SIG-M5 (cell line): ENCODE measurements at regions not wholly inside any gene's neighbourhood (a gene's known extent, or its start where the extent isn't known, plus 50 kb on each side); places are given as distances from the start of the nearest gene placed in this dataset.
"Not testable (repeated sequence)": the region's sequence is repeated elsewhere in the genome, so short reads cannot be mapped to it uniquely, and the experiment has no call there.

ENCODE experiments used
- DNase-seq: peaks from one replicate; lab custom pipeline; 2025; lab: John Stamatoyannopoulos, UW

DNA sequence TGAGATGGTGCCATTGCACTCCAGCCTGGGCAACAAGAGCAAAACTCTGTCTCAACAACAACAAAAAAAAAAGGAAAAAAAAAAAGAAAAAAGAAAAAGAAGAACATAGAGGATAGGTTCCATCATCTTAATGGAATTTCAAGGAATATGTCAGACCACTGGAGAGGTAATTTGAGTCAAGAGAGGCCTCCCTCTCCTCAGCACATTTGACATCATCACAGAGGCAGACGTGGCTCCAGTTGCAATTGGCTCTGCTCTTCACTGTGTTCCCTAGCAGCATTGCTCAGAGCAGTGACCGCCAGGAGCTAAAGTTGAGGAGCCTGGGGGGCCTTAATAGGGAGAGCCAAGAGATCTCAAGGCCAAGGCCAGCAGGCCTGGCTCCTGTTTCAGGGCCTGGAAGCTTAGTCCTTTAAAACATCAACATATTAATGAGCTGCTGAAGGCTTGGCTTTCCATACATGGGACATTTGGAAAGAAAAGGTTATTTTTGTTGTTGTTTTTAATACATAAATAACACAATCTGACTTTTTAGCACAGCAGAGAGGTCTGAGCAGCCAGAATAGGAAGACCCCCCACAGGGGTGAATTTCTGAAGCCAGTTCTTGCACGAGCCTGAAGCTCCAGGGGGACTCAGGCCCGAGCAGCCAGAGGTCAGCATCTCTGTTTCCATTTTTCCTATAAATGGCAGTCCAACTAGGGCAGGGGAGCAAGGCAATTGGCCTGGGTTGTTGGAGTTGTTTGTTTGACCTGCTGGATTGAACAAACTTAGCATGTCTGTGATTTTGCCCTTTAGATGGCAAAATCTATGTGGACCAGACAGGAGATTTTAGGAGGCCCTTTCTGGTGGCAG lies 118.3 kb upstream of the FGGY start:
- no peak for DNase-seq

DNA sequence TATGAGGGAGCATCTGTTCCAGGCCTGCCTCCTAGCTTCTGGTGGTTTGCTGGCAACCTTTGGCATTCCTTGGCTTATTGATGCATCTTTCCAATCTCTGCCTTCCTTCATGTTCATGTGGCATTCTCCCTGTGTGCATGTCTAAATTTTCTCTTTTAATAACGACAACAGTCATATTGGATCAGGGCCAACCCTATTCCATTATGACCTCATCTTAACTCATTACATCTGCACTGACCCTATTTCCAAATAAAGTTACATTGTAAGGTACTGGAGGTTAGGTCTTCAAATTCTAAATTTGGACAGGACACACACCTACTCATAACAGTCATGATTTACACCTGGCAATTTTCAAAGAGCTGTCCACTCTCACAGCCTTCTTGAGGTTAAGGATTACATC lies 117.2 kb upstream of the FGGY start:
- DNase-seq = no peak

- DNase-seq = no peak
Measured at GRCh38 chr1:59180735-59181134, 116.2 kb upstream of the FGGY start.

GRCh38 chr1:59183749-59184317 lies 113.1 kb upstream of the FGGY start:
- no peak for DNase-seq

GRCh38 chr1:59184365-59184905 lies 112.5 kb upstream of the FGGY start:
- DNase-seq = no peak

- no peak for DNase-seq
Measured at GRCh38 chr1:59185163-59185860, 111.6 kb upstream of the FGGY start.

DNA sequence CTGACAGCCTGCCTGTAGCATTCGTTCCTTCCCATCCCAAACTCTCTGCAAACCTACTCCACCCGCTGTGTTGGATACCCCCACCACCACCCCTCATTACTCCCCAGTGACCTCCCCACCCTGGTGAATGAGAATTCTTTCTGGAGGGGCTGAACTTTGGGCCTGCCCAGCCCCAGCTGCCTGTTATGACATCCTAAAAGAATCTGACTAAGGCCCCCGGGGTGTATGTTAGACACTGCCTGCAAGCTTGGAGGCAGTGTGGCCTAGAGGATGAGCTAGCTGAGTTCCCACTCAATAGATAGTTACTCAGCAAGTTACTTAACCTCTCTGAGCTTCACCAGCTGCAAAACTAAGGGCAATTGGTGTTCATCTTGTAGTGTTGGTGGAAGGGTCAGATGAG lies 110.2 kb upstream of the FGGY start:
- DNase-seq = no peak

- no peak for DNase-seq
Measured at GRCh38 chr1:59188413-59189213, 108.3 kb upstream of the FGGY start.

- DNase-seq = no peak
Measured at GRCh38 chr1:59193443-59194093, 103.3 kb upstream of the FGGY start.

- DNase-seq = no peak
Measured at GRCh38 chr1:59194621-59195020, 102.3 kb upstream of the FGGY start.

DNA sequence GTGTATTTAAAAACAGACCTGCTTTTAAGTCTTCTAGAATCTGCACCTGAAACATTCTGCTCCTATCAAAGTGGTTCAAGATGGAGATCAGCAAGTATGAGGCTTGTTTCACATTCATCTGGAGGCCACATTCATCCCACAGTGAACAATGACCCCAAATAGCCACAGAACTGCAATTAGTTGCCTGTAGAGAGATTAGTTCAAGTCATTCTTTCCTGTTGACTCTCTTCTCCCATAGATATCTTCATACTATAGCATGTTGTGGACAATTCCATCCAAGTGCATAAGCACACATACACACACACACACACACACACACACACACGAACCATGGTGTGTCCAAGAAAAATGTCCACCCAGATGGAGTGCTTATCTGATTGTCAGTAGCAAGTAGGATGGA lies 101.7 kb upstream of the FGGY start:
- DNase-seq = no peak

- DNase-seq = no peak
Measured at GRCh38 chr1:59198564-59198963, 98.3 kb upstream of the FGGY start.

- no peak for DNase-seq
Measured at GRCh38 chr1:59199147-59199546, 97.7 kb upstream of the FGGY start.

DNA sequence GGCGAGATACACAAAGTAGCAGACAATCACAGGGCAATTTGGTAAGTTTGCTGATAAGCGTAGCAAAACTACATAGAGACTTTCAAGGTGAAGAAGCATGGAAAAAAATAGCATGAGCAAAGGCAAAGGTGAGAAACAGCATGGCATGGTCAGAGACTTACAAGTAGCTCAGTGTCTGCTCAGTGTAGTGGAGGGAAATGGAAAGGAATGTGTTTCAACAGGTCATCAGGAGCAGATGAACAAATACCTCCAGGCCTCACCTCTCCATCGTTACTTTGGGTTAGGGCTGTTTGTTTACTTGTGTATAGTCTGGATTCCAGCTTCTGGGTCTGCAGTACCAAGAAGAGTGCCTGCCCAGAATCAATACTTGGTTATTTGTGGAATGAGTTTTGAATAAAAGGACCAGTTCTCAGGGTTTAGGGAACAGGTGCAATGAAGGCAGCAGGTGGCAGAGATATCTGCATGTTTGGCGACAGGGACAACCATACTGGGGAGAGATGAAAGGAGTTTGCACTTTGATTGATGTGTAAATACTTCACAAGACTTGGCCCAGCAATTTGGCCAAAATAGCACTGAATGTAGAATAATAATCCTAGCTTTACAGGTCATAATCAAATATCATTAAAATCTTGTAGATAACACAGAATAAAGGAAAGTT lies 97.0 kb upstream of the FGGY start:
- DNase-seq = no peak

DNA sequence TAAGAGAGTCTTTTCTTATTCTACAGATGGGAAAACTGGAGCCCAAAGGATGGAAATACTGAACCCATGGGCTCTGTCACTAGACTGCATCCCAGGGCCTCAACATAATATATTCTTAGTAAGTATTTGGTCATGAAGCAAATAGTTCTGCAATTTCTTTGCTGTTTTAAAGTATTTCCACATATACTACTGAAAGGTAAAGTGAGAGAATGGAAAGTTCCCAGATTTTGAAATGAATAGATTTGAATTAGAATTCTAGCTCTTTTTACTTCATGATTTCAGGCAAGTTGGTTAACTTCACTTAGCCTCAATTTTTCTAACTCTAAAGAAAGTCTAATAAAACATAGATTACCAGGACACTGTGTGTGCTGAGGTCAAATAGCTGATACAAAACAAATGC lies 95.6 kb upstream of the FGGY start:
- no peak for DNase-seq

- DNase-seq = no peak
Measured at GRCh38 chr1:59202455-59202854, 94.4 kb upstream of the FGGY start.

GRCh38 chr1:59204001-59204400 lies 92.9 kb upstream of the FGGY start:
- no peak for DNase-seq

DNA sequence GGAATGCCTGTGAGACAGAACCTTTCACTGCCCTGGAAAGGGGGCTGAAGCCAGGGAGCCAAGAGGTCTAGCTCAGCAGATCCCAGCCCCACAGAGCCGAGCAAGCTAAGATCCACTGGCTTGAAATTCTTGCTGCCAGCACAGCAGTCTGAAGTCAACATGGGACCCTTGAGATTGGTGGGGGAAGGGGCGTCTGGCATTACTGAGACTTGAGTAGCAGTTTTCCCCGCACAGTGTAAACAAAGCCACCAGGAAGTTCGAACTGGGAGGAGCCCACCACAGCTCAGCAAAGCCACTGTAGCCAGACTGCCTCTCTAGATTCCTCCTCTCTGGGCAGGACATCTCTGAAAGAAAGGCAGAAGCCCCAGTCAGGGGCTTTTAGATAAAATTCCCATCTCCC lies 90.3 kb upstream of the FGGY start:
- not testable (repeated sequence) for DNase-seq

GRCh38 chr1:59210430-59210829 lies 86.5 kb upstream of the FGGY start:
- not testable (repeated sequence) for DNase-seq

- no peak for DNase-seq
Measured at GRCh38 chr1:59212706-59213105, 84.2 kb upstream of the FGGY start.
